ENCODE measurements at regions not wholly inside any gene's neighbourhood (a gene's known extent, or its start where the extent isn't known, plus 50 kb on each side); places are given as distances from the start of the nearest gene placed in this dataset.

GRCh38 chr6:86609549-86610388, 327.6 kb upstream of the HTR1E start:
- no peak for TF ChIP-seq EZH2 (IDR thresholded peaks at IDR 0.05; ENCODE audit: low read length, missing control alignments)
- TF ChIP-seq CTCF (conservative IDR thresholded peaks at IDR 0.05 in 1 of 2, IDR thresholded peaks at IDR 0.05 in 1 of 2; ENCODE audit: low read depth in 1 of 2, low read length in 2 of 2): no peak

Measured in fibroblast of lung (primary cell).